ENCODE measurements at regions not wholly inside any gene's neighbourhood (a gene's known extent, or its start where the extent isn't known, plus 50 kb on each side); places are given as distances from the start of the nearest gene placed in this dataset.
"Not testable (repeated sequence)": the region's sequence is repeated elsewhere in the genome, so short reads cannot be mapped to it uniquely, and the experiment has no call there.

- H3K27me3 ChIP-seq (ENCODE audit: insufficient read depth, low read depth, low read length); H3K4me2 ChIP-seq (ENCODE audit: low read length); H3K9ac ChIP-seq (ENCODE audit: low read length); H3F3A ChIP-seq (ENCODE audit: insufficient read depth, low read length, poor library complexity, severe bottlenecking); H3K79me2 ChIP-seq (replicated peaks; ENCODE audit: insufficient read depth, low read length); H3K36me3 ChIP-seq (ENCODE audit: insufficient read depth, low read length); H4K20me1 ChIP-seq (ENCODE audit: insufficient read depth); H2AFZ ChIP-seq (ENCODE audit: low read depth, low read length); H3K9me2 ChIP-seq (ENCODE audit: insufficient read depth, low read length); H3K4me3 ChIP-seq (ENCODE audit: low read length); H3K9me3 ChIP-seq (ENCODE audit: low read length); H3K27ac ChIP-seq (ENCODE audit: low read length): not testable (repeated sequence)
Measured at GRCh38 chr17:22210212-22210611, 517.9 kb downstream of the KCNJ18 start.

- H3K27me3 ChIP-seq (ENCODE audit: insufficient read depth, low read depth, low read length); H3F3A ChIP-seq (ENCODE audit: insufficient read depth, low read length, poor library complexity, severe bottlenecking); H2AFZ ChIP-seq (ENCODE audit: low read depth, low read length); H3K4me3 ChIP-seq (ENCODE audit: low read length); H3K4me2 ChIP-seq (ENCODE audit: low read length); H3K36me3 ChIP-seq (ENCODE audit: insufficient read depth, low read length); H3K9me2 ChIP-seq (ENCODE audit: insufficient read depth, low read length); H3K9me3 ChIP-seq (ENCODE audit: low read length); H3K27ac ChIP-seq (ENCODE audit: low read length); H3K79me2 ChIP-seq (replicated peaks; ENCODE audit: insufficient read depth, low read length); H3K9ac ChIP-seq (ENCODE audit: low read length); H4K20me1 ChIP-seq (ENCODE audit: insufficient read depth): not testable (repeated sequence)
Measured at GRCh38 chr17:22213169-22213568, 520.8 kb downstream of the KCNJ18 start.

- Histone ChIP-seq H3K4me3 (ENCODE audit: low read length) (no peak overlapping the region), H3K36me3 (ENCODE audit: insufficient read depth, low read length) (no peaks in the 10 kb centered on the region), H3K4me2 (ENCODE audit: low read length) (no peak overlapping the region), H3K9me2 (ENCODE audit: insufficient read depth, low read length) (no peaks in the 10 kb centered on the region), H3K9ac (ENCODE audit: low read length) (no peak overlapping the region), H2AFZ (ENCODE audit: low read depth, low read length) (no peak overlapping the region), H3K79me2 (replicated peaks; ENCODE audit: insufficient read depth, low read length) (no peaks in the 10 kb centered on the region), H3K27ac (ENCODE audit: low read length) (no peak overlapping the region), H3K27me3 (ENCODE audit: insufficient read depth, low read depth, low read length) (no peaks in the 10 kb centered on the region), H3K9me3 (ENCODE audit: low read length) (peaks cover 2% of the 10 kb centered on the region), H4K20me1 (ENCODE audit: insufficient read depth) (no peaks in the 10 kb centered on the region), H3F3A (ENCODE audit: insufficient read depth, low read length, poor library complexity, severe bottlenecking) (no peaks in the 10 kb centered on the region)
- no peak for TF ChIP-seq MXI1 (conservative IDR thresholded peaks at IDR 0.05; ENCODE audit: poor library complexity, severe bottlenecking)
- TF ChIP-seq EZH2 (IDR thresholded peaks at IDR 0.05; ENCODE audit: borderline replicate concordance, insufficient read depth, low read length, poor library complexity, severe bottlenecking) = no peak
- no peak for TF ChIP-seq CTCF (IDR thresholded peaks at IDR 0.05; ENCODE audit: poor library complexity, severe bottlenecking)
- TF ChIP-seq TAF1 (IDR thresholded peaks at IDR 0.05; ENCODE audit: low read depth) = no peak
- TF ChIP-seq REST (IDR thresholded peaks at IDR 0.05; ENCODE audit: borderline replicate concordance) = no peak
- no peak for TF ChIP-seq RAD21 (conservative IDR thresholded peaks at IDR 0.05)
- TF ChIP-seq SMC3 (conservative IDR thresholded peaks at IDR 0.05; ENCODE audit: poor library complexity) = no peak
- no peak for TF ChIP-seq POLR2AphosphoS5 (IDR thresholded peaks at IDR 0.05)
Measured at GRCh38 chr17:22217135-22217534, 524.8 kb downstream of the KCNJ18 start.
